ENCODE measurements at regions not wholly inside any gene's neighbourhood (a gene's known extent, or its start where the extent isn't known, plus 50 kb on each side); places are given as distances from the start of the nearest gene placed in this dataset.
A peak's percentile ranks its signal among the peaks of the same experiment; 100 is the strongest.

GRCh38 chr2:236632295-236633218 lies 62.9 kb downstream of the ACKR3 start:
- no peaks in the 10 kb centered on the region for H3K36me3 Mint-ChIP-seq
- H3K4me3 Mint-ChIP-seq = no peak overlapping the region
- no peaks in the 10 kb centered on the region for H3K4me1 Mint-ChIP-seq
- no peak for ATAC-seq
- no peaks in the 10 kb centered on the region for H3K9me3 Mint-ChIP-seq
- peaks cover 23% of the 10 kb centered on the region for H3K27me3 Mint-ChIP-seq
- H3K27ac Mint-ChIP-seq = no peak overlapping the region

- H3K27me3 Mint-ChIP-seq = peaks cover 29% of the 10 kb centered on the region
- no peaks in the 10 kb centered on the region for H3K36me3 Mint-ChIP-seq
Observed at GRCh38 chr2:236633219-236633570, 63.6 kb downstream of the ACKR3 start.

GRCh38 chr2:236633775-236634560 lies 64.3 kb downstream of the ACKR3 start:
- no peak overlapping the region for H3K4me3 Mint-ChIP-seq
- no peak for ATAC-seq
- H3K9me3 Mint-ChIP-seq = no peaks in the 10 kb centered on the region
- H3K36me3 Mint-ChIP-seq = no peaks in the 10 kb centered on the region
- H3K27me3 Mint-ChIP-seq = peaks cover 37% of the 10 kb centered on the region
- no peaks in the 10 kb centered on the region for H3K4me1 Mint-ChIP-seq
- no peak overlapping the region for H3K27ac Mint-ChIP-seq

More at GRCh38 chr2:236633219-236633570, 63.6 kb downstream of the ACKR3 start:
- ATAC-seq = peak; percentile 13
- Mint-ChIP-seq H3K4me1 (no peaks in the 10 kb centered on the region), H3K4me3 (no peak overlapping the region), H3K9me3 (no peaks in the 10 kb centered on the region), H3K27ac (no peak overlapping the region)

GRCh38 chr2:236636261-236636660 lies 66.6 kb downstream of the ACKR3 start:
- no peak for ATAC-seq
- H3K27ac Mint-ChIP-seq = no peak overlapping the region
- peaks cover 50% of the 10 kb centered on the region for H3K27me3 Mint-ChIP-seq

GRCh38 chr2:236636714-236637470 lies 67.3 kb downstream of the ACKR3 start:
- peaks cover 4% of the 10 kb centered on the region for H3K9me3 Mint-ChIP-seq
- H3K4me1 Mint-ChIP-seq = no peaks in the 10 kb centered on the region
- no peak overlapping the region for H3K4me3 Mint-ChIP-seq
- H3K27ac Mint-ChIP-seq = no peak overlapping the region
- no peak for ATAC-seq
- H3K27me3 Mint-ChIP-seq = peaks cover 43% of the 10 kb centered on the region
- H3K36me3 Mint-ChIP-seq = no peaks in the 10 kb centered on the region

More at GRCh38 chr2:236636261-236636660, 66.6 kb downstream of the ACKR3 start:
- Mint-ChIP-seq H3K4me3 (no peak overlapping the region), H3K4me1 (no peaks in the 10 kb centered on the region), H3K36me3 (no peaks in the 10 kb centered on the region), H3K9me3 (peaks cover 4% of the 10 kb centered on the region)

GRCh38 chr2:236637686-236638569 lies 68.3 kb downstream of the ACKR3 start:
- no peaks in the 10 kb centered on the region for H3K4me1 Mint-ChIP-seq
- H3K36me3 Mint-ChIP-seq = no peaks in the 10 kb centered on the region
- H3K4me3 Mint-ChIP-seq = no peak overlapping the region
- ATAC-seq = no peak
- peaks cover 34% of the 10 kb centered on the region for H3K27me3 Mint-ChIP-seq
- no peak overlapping the region for H3K27ac Mint-ChIP-seq
- peaks cover 4% of the 10 kb centered on the region for H3K9me3 Mint-ChIP-seq

GRCh38 chr2:236638707-236639106 lies 69.1 kb downstream of the ACKR3 start:
- H3K4me3 Mint-ChIP-seq = no peak overlapping the region
- no peak overlapping the region for H3K27ac Mint-ChIP-seq
- no peaks in the 10 kb centered on the region for H3K4me1 Mint-ChIP-seq
- H3K36me3 Mint-ChIP-seq = no peaks in the 10 kb centered on the region
- H3K27me3 Mint-ChIP-seq = peaks cover 35% of the 10 kb centered on the region
- no peak for ATAC-seq
- H3K9me3 Mint-ChIP-seq = peaks cover 7% of the 10 kb centered on the region

GRCh38 chr2:236639461-236640235 lies 70.0 kb downstream of the ACKR3 start:
- no peak for ATAC-seq
- H3K4me3 Mint-ChIP-seq = no peak overlapping the region
- H3K27me3 Mint-ChIP-seq = peaks cover 39% of the 10 kb centered on the region
- no peaks in the 10 kb centered on the region for H3K4me1 Mint-ChIP-seq
- peaks cover 7% of the 10 kb centered on the region for H3K9me3 Mint-ChIP-seq
- H3K27ac Mint-ChIP-seq = no peak overlapping the region
- H3K36me3 Mint-ChIP-seq = no peaks in the 10 kb centered on the region

- Mint-ChIP-seq H3K27ac (no peak overlapping the region), H3K27me3 (peaks cover 39% of the 10 kb centered on the region), H3K4me1 (no peaks in the 10 kb centered on the region), H3K36me3 (no peaks in the 10 kb centered on the region), H3K4me3 (no peak overlapping the region), H3K9me3 (peaks cover 7% of the 10 kb centered on the region)
- ATAC-seq = no peak
Observed at GRCh38 chr2:236641051-236641726, 71.6 kb downstream of the ACKR3 start.

- Mint-ChIP-seq H3K4me3 (no peak overlapping the region), H3K27ac (no peak overlapping the region), H3K4me1 (no peaks in the 10 kb centered on the region), H3K27me3 (peaks cover 47% of the 10 kb centered on the region), H3K36me3 (no peaks in the 10 kb centered on the region), H3K9me3 (peaks cover 7% of the 10 kb centered on the region)
- no peak for ATAC-seq
Observed at GRCh38 chr2:236642125-236642524, 72.5 kb downstream of the ACKR3 start.

- no peaks in the 10 kb centered on the region for H3K4me1 Mint-ChIP-seq
- no peak for ATAC-seq
Observed at GRCh38 chr2:236642584-236643291, 73.1 kb downstream of the ACKR3 start.

GRCh38 chr2:236643480-236643879 lies 73.9 kb downstream of the ACKR3 start:
- ATAC-seq = no peak

More at GRCh38 chr2:236642584-236643291, 73.1 kb downstream of the ACKR3 start:
- Mint-ChIP-seq H3K36me3 (no peaks in the 10 kb centered on the region), H3K4me3 (no peak overlapping the region), H3K9me3 (peaks cover 7% of the 10 kb centered on the region), H3K27me3 (peaks cover 44% of the 10 kb centered on the region), H3K27ac (no peak overlapping the region)

GRCh38 chr2:236644067-236644466 lies 74.4 kb downstream of the ACKR3 start:
- ATAC-seq = no peak
- H3K27ac Mint-ChIP-seq = no peak overlapping the region
- no peaks in the 10 kb centered on the region for H3K4me1 Mint-ChIP-seq
- H3K27me3 Mint-ChIP-seq = peaks cover 31% of the 10 kb centered on the region
- H3K9me3 Mint-ChIP-seq = peaks cover 7% of the 10 kb centered on the region
- H3K36me3 Mint-ChIP-seq = no peaks in the 10 kb centered on the region
- H3K4me3 Mint-ChIP-seq = no peak overlapping the region

More at GRCh38 chr2:236643480-236643879, 73.9 kb downstream of the ACKR3 start:
- H3K27me3 Mint-ChIP-seq = peaks cover 37% of the 10 kb centered on the region
- peaks cover 7% of the 10 kb centered on the region for H3K9me3 Mint-ChIP-seq
- no peaks in the 10 kb centered on the region for H3K4me1 Mint-ChIP-seq
- no peak overlapping the region for H3K4me3 Mint-ChIP-seq
- H3K27ac Mint-ChIP-seq = no peak overlapping the region
- H3K36me3 Mint-ChIP-seq = no peaks in the 10 kb centered on the region
